GM12878 (cell line): ENCODE measurements at regions not wholly inside any gene's neighbourhood (a gene's known extent, or its start where the extent isn't known, plus 50 kb on each side); places are given as distances from the start of the nearest gene placed in this dataset.

Source experiments
- ATF7 ChIP-seq: fragments of 450-650 bp; IDR thresholded peaks from 2 replicates; pipeline ENCODE4 v1.6.1; 2016; ENCODE audit warnings: low read depth, mild to moderate bottlenecking
- BCL11A ChIP-seq: IDR thresholded peaks from 2 replicates; pipeline ENCODE4 v1.6.1; 2011; ENCODE audit warnings: low read depth, low read length
- BCL3 ChIP-seq: IDR thresholded peaks from 2 replicates; pipeline ENCODE4 v1.6.1; 2011; ENCODE audit warnings: borderline replicate concordance, low read depth, mild to moderate bottlenecking, moderate library complexity, low read length; ENCODE audit not compliant: insufficient read depth, poor library complexity, severe bottlenecking
- CTCF ChIP-seq, 3 experiments: IDR thresholded peaks in 2 of 3; conservative IDR thresholded peaks in 1 of 3; 2 replicates each; pipeline ENCODE4 v1.5.1; 2011; ENCODE audit warnings: low read depth in 3 of 3, low read length in 3 of 3, mild to moderate bottlenecking in 3 of 3, control low read depth in 2 of 3, moderate library complexity in 2 of 3, inconsistent platforms in 1 of 3, mixed read lengths in 1 of 3; ENCODE audit not compliant: control insufficient read depth in 2 of 3, insufficient read depth in 1 of 3; ENCODE audit errors: extremely low read depth in 1 of 3
- CUX1 ChIP-seq: IDR thresholded peaks from 2 replicates; pipeline ENCODE4 v1.6.1; 2012; ENCODE audit warnings: improper control_type of control experiment, low read depth, low read length; ENCODE audit not compliant: insufficient replicate concordance
- ETV6 ChIP-seq, 2 experiments: fragments of 450-650 bp in 1 of 2; IDR thresholded peaks in 1 of 2; conservative IDR thresholded peaks in 1 of 2; 2 replicates each; pipeline ENCODE4 v1.6.1; 2014; ENCODE audit warnings: antibody characterized with exemption in 1 of 2, borderline replicate concordance in 1 of 2, low read depth in 1 of 2, mild to moderate bottlenecking in 1 of 2, moderate library complexity in 1 of 2
- HDAC2 ChIP-seq: fragments of 200-600 bp; sonication (generic); IDR thresholded peaks from 2 replicates; pipeline ENCODE4 v1.6.1; 2017
- IRF5 ChIP-seq: fragments of 450-650 bp; IDR thresholded peaks from 2 replicates; pipeline ENCODE4 v1.6.1; 2017; ENCODE audit warnings: borderline replicate concordance
- MXI1 ChIP-seq: fragments of 150-350 bp; IDR thresholded peaks from 2 replicates; pipeline ENCODE4 v1.6.1; 2011; ENCODE audit warnings: low read depth, mild to moderate bottlenecking, inconsistent platforms, low read length, improper control_type of control experiment
- NBN ChIP-seq: fragments of 450-650 bp; IDR thresholded peaks from 2 replicates; pipeline ENCODE4 v1.6.1; 2016
- NFYA ChIP-seq: IDR thresholded peaks from 2 replicates; pipeline ENCODE4 v1.6.1; 2011; ENCODE audit warnings: low read depth, mild to moderate bottlenecking, low read length, improper control_type of control experiment, borderline replicate concordance
- RBBP5 ChIP-seq: fragments of 200-600 bp; sonication (generic); conservative IDR thresholded peaks from 2 replicates; pipeline ENCODE4 v1.6.1; 2016
- RFX5 ChIP-seq: IDR thresholded peaks from 2 replicates; pipeline ENCODE4 v1.6.1; 2011; ENCODE audit warnings: low read depth, low read length, improper control_type of control experiment
- RUNX3 ChIP-seq: IDR thresholded peaks from 2 replicates; pipeline ENCODE4 v1.6.1; 2012; ENCODE audit warnings: low read length, inconsistent platforms
- SREBF2 ChIP-seq: IDR thresholded peaks from 2 replicates; pipeline ENCODE4 v1.6.1; 2012; ENCODE audit warnings: mild to moderate bottlenecking, low read length
- TCF3 ChIP-seq: IDR thresholded peaks from 2 replicates; pipeline ENCODE4 v1.6.1; 2012; ENCODE audit warnings: low read depth, mild to moderate bottlenecking, low read length, borderline replicate concordance; ENCODE audit not compliant: insufficient read depth
- YBX1 ChIP-seq: fragments of 450-650 bp; IDR thresholded peaks from 2 replicates; pipeline ENCODE4 v1.6.1; 2016; ENCODE audit warnings: antibody characterized with exemption
- ZNF207 ChIP-seq: fragments of 450-650 bp; IDR thresholded peaks from 2 replicates; pipeline ENCODE4 v1.6.1; 2014; ENCODE audit warnings: antibody characterized with exemption, mild to moderate bottlenecking, borderline replicate concordance
- ZNF217 ChIP-seq: fragments of 450-650 bp; IDR thresholded peaks from 2 replicates; pipeline ENCODE4 v1.6.1; 2017; ENCODE audit warnings: antibody characterized with exemption, mild to moderate bottlenecking

GRCh38 chr6:26175428-26176181, 88.4 kb downstream of the HFE start (continued):
- no peak for TF ChIP-seq ETV6 (conservative IDR thresholded peaks at IDR 0.05 in 1 of 2, IDR thresholded peaks at IDR 0.05 in 1 of 2; ENCODE audit: borderline replicate concordance in 1 of 2, low read depth in 1 of 2)
- no peak for TF ChIP-seq RBBP5
- TF ChIP-seq ZNF207, result no peak
- TF ChIP-seq BCL11A, result no peak
- TF ChIP-seq BCL3, result no peak
- peak; percentile 63 for TF ChIP-seq NBN
- TF ChIP-seq YBX1, result 0 out of 2 replicates have a peak, but pooled peaks have one; percentile 43
- TF ChIP-seq HDAC2, result no peak
- peak; percentile 36; the same call in 1 of the 2 replicates for TF ChIP-seq RUNX3
- TF ChIP-seq TCF3, result no peak
- no peak for TF ChIP-seq MXI1
- TF ChIP-seq RFX5, result no peak
- TF ChIP-seq CUX1, result no peak
- TF ChIP-seq NFYA, result no peak
- no peak for TF ChIP-seq IRF5
- peak; percentile 56 to 77 (median 64); a peak in 5 of 6 replicates for TF ChIP-seq CTCF (IDR thresholded peaks at IDR 0.05 in 2 of 3, conservative IDR thresholded peaks at IDR 0.05 in 1 of 3; ENCODE audit: control insufficient read depth in 2 of 3, extremely low read depth in 1 of 3, insufficient read depth in 1 of 3, low read depth in 3 of 3, low read length in 3 of 3)
- no peak for TF ChIP-seq SREBF2
- peak; percentile 18; the same call in 1 of the 2 replicates for TF ChIP-seq ZNF217
- peak; percentile 31; the same call in 1 of the 2 replicates for TF ChIP-seq ATF7
